COLO829 (cell line): ENCODE measurements at regions not wholly inside any gene's neighbourhood (a gene's known extent, or its start where the extent isn't known, plus 50 kb on each side); places are given as distances from the start of the nearest gene placed in this dataset.

Experiments
- DNase-seq: peaks from one replicate; pipeline ENCODE4 v3.0.0; 2012; ENCODE audit warnings: low spot score

GRCh38 chr18:25962919-25963318 lies 127.5 kb downstream of the SS18 start:
- no peak for DNase-seq

- no peak for DNase-seq
Measured at GRCh38 chr18:25962176-25962575, 128.2 kb downstream of the SS18 start.

GRCh38 chr18:25957017-25957416 lies 133.4 kb downstream of the SS18 start:
- no peak for DNase-seq

GRCh38 chr18:25953111-25953510 lies 137.3 kb downstream of the SS18 start:
- no peak for DNase-seq

- DNase-seq: no peak
Measured at GRCh38 chr18:25950321-25950720, 140.1 kb downstream of the SS18 start.

- no peak for DNase-seq
Measured at GRCh38 chr18:25946540-25946939, 143.9 kb downstream of the SS18 start.

GRCh38 chr18:25935356-25935755 lies 155.1 kb downstream of the SS18 start:
- no peak for DNase-seq

GRCh38 chr18:25931126-25931525 lies 159.3 kb downstream of the SS18 start:
- DNase-seq: no peak

GRCh38 chr18:25929787-25930186 lies 160.6 kb downstream of the SS18 start:
- no peak for DNase-seq

GRCh38 chr18:25927830-25928229 lies 162.6 kb downstream of the SS18 start:
- DNase-seq: no peak

GRCh38 chr18:25923193-25923592 lies 167.2 kb downstream of the SS18 start:
- no peak for DNase-seq

- DNase-seq: peak; percentile 73
Measured at GRCh38 chr18:25921677-25922421, 168.6 kb downstream of the SS18 start.

GRCh38 chr18:25915907-25916306 lies 174.5 kb downstream of the SS18 start:
- DNase-seq: no peak

GRCh38 chr18:25898965-25899364 lies 191.4 kb downstream of the SS18 start:
- DNase-seq: no peak

- DNase-seq: no peak
Measured at GRCh38 chr18:25896956-25897355, 193.5 kb downstream of the SS18 start.

- peak; percentile 49 for DNase-seq
Measured at GRCh38 chr18:25896178-25896780, 194.1 kb downstream of the SS18 start.

- no peak for DNase-seq
Measured at GRCh38 chr18:25895518-25895917, 194.9 kb downstream of the SS18 start.

GRCh38 chr18:25886283-25886682 lies 204.1 kb downstream of the SS18 start:
- no peak for DNase-seq

GRCh38 chr18:25883091-25883490 lies 207.3 kb downstream of the SS18 start:
- no peak for DNase-seq

- DNase-seq: no peak
Measured at GRCh38 chr18:25881149-25881548, 209.3 kb downstream of the SS18 start.

- no peak for DNase-seq
Measured at GRCh38 chr18:25880441-25880840, 210.0 kb downstream of the SS18 start.

- DNase-seq: no peak
Measured at GRCh38 chr18:25876330-25876948, 214.0 kb downstream of the SS18 start.

GRCh38 chr18:25875551-25876240 lies 214.7 kb downstream of the SS18 start:
- no peak for DNase-seq
